B cell (primary cell): ENCODE measurements at regions not wholly inside any gene's neighbourhood (a gene's known extent, or its start where the extent isn't known, plus 50 kb on each side); places are given as distances from the start of the nearest gene placed in this dataset.

Experiments
- CTCF ChIP-seq: fragments of 200-600 bp; IDR thresholded peaks from one replicate; pipeline ENCODE4 v1.8.0; 2022; ENCODE audit warnings: antibody characterized with exemption, mild to moderate bottlenecking
- EZH2 ChIP-seq: IDR thresholded peaks from 2 replicates; pipeline ENCODE4 v1.6.1; 2012; ENCODE audit warnings: borderline replicate concordance, low read depth, mild to moderate bottlenecking, moderate library complexity, low read length; ENCODE audit not compliant: insufficient read depth, poor library complexity, severe bottlenecking

DNA sequence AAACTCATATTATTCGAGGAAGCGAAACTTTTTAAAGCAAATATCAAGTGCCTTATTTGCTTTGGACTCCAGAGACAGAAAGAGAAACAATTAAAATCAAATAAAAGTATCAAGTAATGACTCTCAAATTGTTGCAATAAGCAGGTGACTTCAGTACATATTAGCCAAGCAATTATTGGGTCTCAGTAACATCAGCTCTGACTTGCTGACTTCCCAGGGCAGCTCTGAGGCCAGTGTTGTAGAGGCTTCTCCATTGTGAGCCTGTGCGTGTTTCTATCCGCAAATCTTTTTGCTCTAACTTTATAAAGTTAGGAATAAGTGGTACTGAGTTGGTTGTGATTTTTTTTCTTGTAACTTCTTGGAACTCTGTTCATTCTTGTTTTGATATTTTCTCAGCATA is 186.8 kb upstream of the PRLR start:
- TF ChIP-seq EZH2 (no peak), CTCF (no peak)
